Ectodermal cell (in vitro differentiated cells): ENCODE measurements at regions not wholly inside any gene's neighbourhood (a gene's known extent, or its start where the extent isn't known, plus 50 kb on each side); places are given as distances from the start of the nearest gene placed in this dataset.
"Not testable (repeated sequence)": the region's sequence is repeated elsewhere in the genome, so short reads cannot be mapped to it uniquely, and the experiment has no call there.

ENCODE experiments used
- H3K27ac ChIP-seq: 2 replicates; pipeline ENCODE4 v1.7.0; 2013; ENCODE audit warnings: mild to moderate bottlenecking, low read depth, low read length; ENCODE audit not compliant: insufficient read depth, poor library complexity, severe bottlenecking
- H3K27me3 ChIP-seq: 2 replicates; pipeline ENCODE4 v1.7.0; 2013; ENCODE audit warnings: mild to moderate bottlenecking, low read length; ENCODE audit not compliant: insufficient read depth, control insufficient read depth, poor library complexity, severe bottlenecking
- H3K36me3 ChIP-seq: one replicate; pipeline ENCODE4 v1.7.0; 2013; ENCODE audit warnings: low read length; ENCODE audit not compliant: control insufficient read depth, insufficient read depth
- H3K4me1 ChIP-seq: one replicate; pipeline ENCODE4 v1.7.0; 2013; ENCODE audit warnings: low read length; ENCODE audit not compliant: control insufficient read depth, insufficient read depth
- H3K4me3 ChIP-seq: 2 replicates; pipeline ENCODE4 v1.7.0; 2013; ENCODE audit warnings: low read depth, low read length, control low read depth; ENCODE audit not compliant: insufficient read depth
- H3K9me3 ChIP-seq: 2 replicates; pipeline ENCODE4 v1.7.0; 2013; ENCODE audit warnings: mild to moderate bottlenecking, low read length, moderate library complexity; ENCODE audit not compliant: control insufficient read depth
- WGBS, 2 experiments: methylation state at CpG; one replicate each; pipeline ENCODE4 v1.1.7; 2013; ENCODE audit warnings: missing lambda C conversion rate in 2 of 2; 5-methylcytosine and 5-hydroxymethylcytosine counted together

DNA sequence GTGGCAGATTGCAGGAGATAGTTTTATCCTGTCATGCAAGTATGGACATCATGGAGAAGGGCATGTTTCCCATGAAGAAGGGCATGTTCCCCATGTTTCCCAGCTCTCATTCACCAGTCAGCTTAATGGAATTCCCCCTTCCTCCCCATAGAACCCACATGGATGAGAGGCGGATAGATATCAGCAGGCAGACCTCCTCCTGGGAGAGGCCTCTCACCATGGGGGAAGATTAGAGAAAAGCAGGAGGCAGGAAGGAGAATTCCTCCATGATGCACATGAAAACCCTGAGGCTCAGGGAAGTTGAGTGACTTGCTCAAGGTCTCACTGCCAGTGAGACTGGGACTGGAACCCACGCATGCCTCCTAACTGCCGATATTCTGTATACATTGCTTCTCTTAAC, 92.9 kb upstream of the FOXN3 start:
- 85% methylated on average over 3 of the region's 3 CpGs for WGBS, 2 experiments
- H3K36me3 ChIP-seq: no peaks in the 10 kb centered on the region
- no peak overlapping the region for H3K4me3 ChIP-seq
- no peaks in the 10 kb centered on the region for H3K9me3 ChIP-seq
- no peaks in the 10 kb centered on the region for H3K27me3 ChIP-seq
- no peaks in the 10 kb centered on the region for H3K4me1 ChIP-seq
- no peak overlapping the region for H3K27ac ChIP-seq

- H3K27ac ChIP-seq: no peak overlapping the region
- 91 to 93% methylated on average over 3 of the region's 3 CpGs for WGBS, 2 experiments
- no peaks in the 10 kb centered on the region for H3K4me1 ChIP-seq
- H3K9me3 ChIP-seq: no peaks in the 10 kb centered on the region
- H3K36me3 ChIP-seq: no peaks in the 10 kb centered on the region
- H3K4me3 ChIP-seq: no peak overlapping the region
- H3K27me3 ChIP-seq: no peaks in the 10 kb centered on the region
Observed at GRCh38 chr14:89508863-89509262, 91.8 kb upstream of the FOXN3 start.

DNA sequence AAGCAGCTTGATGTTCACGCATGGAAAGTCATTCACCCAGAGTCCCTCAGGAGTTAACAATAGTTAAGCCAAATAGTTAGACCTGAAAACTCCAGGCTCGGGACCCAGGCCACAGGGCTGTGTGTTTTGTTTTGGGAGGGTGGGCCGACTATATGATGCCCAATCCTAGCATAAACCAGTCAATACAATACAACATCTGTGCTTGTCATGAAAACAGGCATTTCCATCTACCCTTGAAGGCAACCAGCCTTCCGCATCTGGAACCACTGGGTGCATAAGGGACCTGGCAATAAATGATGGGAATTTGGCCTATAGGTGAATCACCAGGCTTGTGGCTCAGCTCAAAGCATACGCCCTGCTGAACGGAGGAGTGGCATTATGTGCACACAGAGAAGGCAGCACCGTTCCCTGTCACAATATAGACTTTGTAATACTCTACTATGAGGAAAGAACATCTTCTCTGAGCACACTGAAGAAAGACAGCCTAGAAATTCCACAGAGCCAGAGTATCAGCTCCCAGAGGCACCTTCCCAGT, 91.0 kb upstream of the FOXN3 start:
- no peak overlapping the region for H3K4me3 ChIP-seq
- H3K27me3 ChIP-seq: no peaks in the 10 kb centered on the region
- no peak overlapping the region for H3K27ac ChIP-seq
- 92 to 93% methylated on average over 6 to 7 of the region's 7 CpGs for WGBS, 2 experiments
- H3K9me3 ChIP-seq: no peaks in the 10 kb centered on the region
- no peaks in the 10 kb centered on the region for H3K4me1 ChIP-seq
- H3K36me3 ChIP-seq: no peaks in the 10 kb centered on the region

- 93 to 100% methylated on average over 1 of the region's 1 CpG for WGBS, 2 experiments
- Histone ChIP-seq H3K4me3 (no peak overlapping the region), H3K9me3 (no peaks in the 10 kb centered on the region), H3K27me3 (no peaks in the 10 kb centered on the region), H3K4me1 (no peaks in the 10 kb centered on the region), H3K27ac (no peak overlapping the region), H3K36me3 (no peaks in the 10 kb centered on the region)
Observed at GRCh38 chr14:89507521-89507920, 90.5 kb upstream of the FOXN3 start.

- not testable (repeated sequence) for H3K36me3 ChIP-seq, H3K9me3 ChIP-seq, H3K4me1 ChIP-seq, H3K27me3 ChIP-seq, H3K27ac ChIP-seq, H3K4me3 ChIP-seq
- 93 to 95% methylated on average over 6 to 7 of the region's 8 CpGs for WGBS, 2 experiments
Observed at GRCh38 chr14:89506891-89507452, 89.9 kb upstream of the FOXN3 start.

DNA sequence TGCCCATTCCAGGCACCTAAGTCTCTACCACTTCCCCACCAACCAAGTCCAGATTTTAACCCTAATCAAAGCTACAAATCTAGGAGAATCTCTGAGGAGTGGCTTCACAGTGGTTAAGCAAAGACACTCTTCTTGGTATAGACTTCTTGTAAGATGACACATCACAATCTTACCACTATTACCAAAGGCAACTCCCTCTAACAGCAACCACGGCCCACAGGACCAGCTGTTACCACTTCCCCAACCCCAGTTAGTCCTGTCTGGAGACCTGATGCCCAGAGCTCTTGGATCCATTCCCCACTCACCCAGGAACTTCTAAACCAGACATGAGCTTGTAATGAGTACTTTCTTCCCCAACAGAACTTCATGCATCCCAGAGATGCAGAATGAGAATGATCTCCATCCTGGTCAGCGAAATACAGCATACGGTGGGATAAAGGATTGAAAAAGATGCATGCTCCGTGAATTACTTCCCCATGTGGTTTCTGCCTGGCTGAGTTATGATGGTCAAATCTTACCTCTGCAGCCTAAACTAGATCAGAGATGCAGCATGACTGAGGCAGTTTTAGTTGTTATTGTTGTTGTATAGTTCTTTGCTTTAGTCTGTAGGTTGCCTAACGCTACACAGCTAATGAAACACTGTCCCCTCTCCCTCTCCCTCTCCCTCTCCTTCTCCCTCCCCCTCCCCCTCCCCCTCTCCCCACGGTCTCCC, 87.7 kb upstream of the FOXN3 start:
- H3K9me3 ChIP-seq: no peaks in the 10 kb centered on the region
- WGBS, 2 experiments: 90 to 96% methylated on average over 4 to 6 of the region's 6 CpGs
- H3K27ac ChIP-seq: no peak overlapping the region
- no peaks in the 10 kb centered on the region for H3K4me1 ChIP-seq
- H3K27me3 ChIP-seq: no peaks in the 10 kb centered on the region
- no peak overlapping the region for H3K4me3 ChIP-seq
- no peaks in the 10 kb centered on the region for H3K36me3 ChIP-seq

DNA sequence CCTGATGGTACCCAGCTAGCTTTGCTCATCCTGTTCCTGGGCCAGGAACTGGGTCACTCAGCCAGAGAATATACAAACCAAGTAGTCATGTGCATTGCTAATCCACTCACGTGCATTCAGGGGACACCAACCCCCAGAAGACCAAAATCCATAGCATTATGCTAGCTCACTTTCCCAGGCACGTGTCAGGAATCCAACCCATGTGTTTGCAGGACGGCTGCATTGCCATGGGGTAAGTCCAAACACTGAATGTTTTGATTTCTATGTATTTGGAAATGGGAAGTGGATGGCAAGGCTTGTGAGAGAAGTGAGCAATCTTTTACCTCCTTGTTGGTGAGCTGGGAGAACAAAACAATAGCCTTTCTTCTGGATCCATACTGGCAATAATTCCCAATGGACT, 87.1 kb upstream of the FOXN3 start:
- H3K4me3 ChIP-seq: no peak overlapping the region
- 86 to 93% methylated on average over 3 of the region's 3 CpGs for WGBS, 2 experiments
- no peak overlapping the region for H3K27ac ChIP-seq
- H3K4me1 ChIP-seq: no peaks in the 10 kb centered on the region
- no peaks in the 10 kb centered on the region for H3K27me3 ChIP-seq
- no peaks in the 10 kb centered on the region for H3K36me3 ChIP-seq
- H3K9me3 ChIP-seq: no peaks in the 10 kb centered on the region

- Histone ChIP-seq H3K4me3 (no peak overlapping the region), H3K27ac (no peak overlapping the region), H3K27me3 (no peaks in the 10 kb centered on the region), H3K4me1 (no peaks in the 10 kb centered on the region), H3K9me3 (no peaks in the 10 kb centered on the region), H3K36me3 (no peaks in the 10 kb centered on the region)
- WGBS, 2 experiments: 92 to 95% methylated on average over 10 of the region's 10 CpGs
Observed at GRCh38 chr14:89503431-89503996, 86.5 kb upstream of the FOXN3 start.

GRCh38 chr14:89502966-89503365, 85.9 kb upstream of the FOXN3 start:
- H3K9me3 ChIP-seq: no peaks in the 10 kb centered on the region
- no peaks in the 10 kb centered on the region for H3K36me3 ChIP-seq
- WGBS, 2 experiments: 77 to 83% methylated on average over 5 of the region's 5 CpGs
- no peaks in the 10 kb centered on the region for H3K27me3 ChIP-seq
- H3K4me3 ChIP-seq: no peak overlapping the region
- no peaks in the 10 kb centered on the region for H3K4me1 ChIP-seq
- H3K27ac ChIP-seq: no peak overlapping the region

DNA sequence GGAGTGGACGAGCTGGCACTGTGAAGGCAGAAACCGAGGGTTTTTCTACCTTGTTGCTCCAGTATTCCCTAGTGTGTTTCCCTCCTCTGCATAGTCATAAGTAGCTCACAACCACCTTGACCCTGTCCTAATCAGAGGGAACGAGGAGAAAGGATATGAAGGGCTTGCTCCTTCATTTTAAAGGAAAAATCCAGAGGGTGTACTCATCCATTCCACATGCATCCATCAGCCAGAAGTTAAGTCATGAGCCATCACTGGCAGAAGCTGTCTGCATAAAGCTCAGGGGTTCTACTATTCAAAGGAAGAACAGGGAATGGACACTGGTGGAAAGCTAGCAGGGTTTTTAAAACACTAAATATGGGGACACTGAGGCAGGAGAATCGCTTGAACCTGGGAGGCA, 84.3 kb upstream of the FOXN3 start:
- H3K36me3 ChIP-seq: no peaks in the 10 kb centered on the region
- no peak overlapping the region for H3K4me3 ChIP-seq
- no peaks in the 10 kb centered on the region for H3K9me3 ChIP-seq
- no peaks in the 10 kb centered on the region for H3K27me3 ChIP-seq
- H3K27ac ChIP-seq: no peak overlapping the region
- no peaks in the 10 kb centered on the region for H3K4me1 ChIP-seq
- WGBS, 2 experiments: 90 to 93% methylated on average over 4 of the region's 4 CpGs
